DMS79 treated with DMSO at 0.1 percent for 48 hours (cell line): ENCODE measurements at regions not wholly inside any gene's neighbourhood (a gene's known extent, or its start where the extent isn't known, plus 50 kb on each side); places are given as distances from the start of the nearest gene placed in this dataset.

Experiments used
- DNase-seq: peaks from one replicate; lab custom pipeline; 2025; lab: John Stamatoyannopoulos, UW

DNA sequence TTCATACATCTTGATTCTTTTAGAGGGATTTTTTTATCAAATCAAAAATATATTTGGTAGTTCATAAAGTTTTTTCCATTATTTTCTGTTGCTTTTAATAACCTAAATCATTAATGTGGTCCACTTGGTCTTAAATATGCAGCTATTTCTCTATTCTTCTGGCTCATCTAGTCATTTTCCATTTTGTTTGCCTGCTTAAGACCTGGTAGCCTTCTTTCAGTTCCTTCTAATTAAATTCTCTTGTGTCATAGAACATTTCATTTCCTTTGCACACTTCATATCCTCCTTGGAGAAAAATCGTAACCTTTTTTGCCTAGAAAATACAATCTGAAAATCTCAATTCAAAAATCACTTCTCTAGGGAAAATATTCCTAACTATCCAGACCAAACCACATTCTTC is 387.0 kb downstream of the LRFN5 start:
- no peak for DNase-seq

DNA sequence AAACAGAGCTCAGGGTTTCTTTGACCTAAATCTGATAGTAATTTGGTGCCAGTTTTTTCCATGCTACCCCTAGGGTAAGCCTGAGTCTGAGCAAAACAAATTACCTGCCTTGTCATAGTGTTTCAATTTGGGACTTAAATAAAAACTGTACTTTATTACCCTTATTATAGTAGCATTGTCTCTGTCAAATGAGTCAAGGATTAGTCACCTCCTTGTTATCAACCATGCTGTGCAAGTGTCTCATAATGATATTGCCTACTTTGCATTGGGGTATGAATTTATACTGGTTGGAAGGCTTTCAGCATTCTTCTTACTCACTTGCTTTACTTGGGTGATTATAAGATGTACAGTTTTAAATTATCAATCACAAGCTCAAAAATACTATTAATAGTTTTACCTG is 380.0 kb downstream of the LRFN5 start:
- DNase-seq = no peak

DNA sequence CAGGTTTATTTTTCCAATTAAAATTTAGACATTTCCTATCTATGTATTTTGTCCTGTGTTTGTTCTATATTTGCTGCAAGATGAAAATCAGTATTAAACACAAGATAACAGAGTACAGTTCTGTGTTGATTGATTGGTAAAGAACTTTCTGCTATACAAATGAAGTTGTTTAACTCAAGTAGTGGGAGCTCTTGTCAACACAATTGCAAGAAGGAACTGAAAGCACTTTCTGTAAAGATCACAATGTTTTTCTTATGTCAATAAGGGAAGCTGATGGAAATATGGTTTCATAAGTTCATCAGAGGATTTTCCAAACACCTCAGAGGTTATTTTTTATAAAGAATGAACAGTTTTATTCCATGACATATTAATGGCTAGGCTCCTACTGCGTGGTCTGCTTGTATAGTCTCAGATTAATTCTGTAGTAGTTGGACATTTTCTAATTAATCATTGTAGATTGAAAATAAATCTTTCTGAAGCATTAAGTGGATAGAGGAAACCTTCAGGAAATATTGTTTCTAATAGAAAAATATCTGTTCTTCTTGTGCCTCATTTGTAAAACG is 379.5 kb downstream of the LRFN5 start:
- DNase-seq = no peak

DNA sequence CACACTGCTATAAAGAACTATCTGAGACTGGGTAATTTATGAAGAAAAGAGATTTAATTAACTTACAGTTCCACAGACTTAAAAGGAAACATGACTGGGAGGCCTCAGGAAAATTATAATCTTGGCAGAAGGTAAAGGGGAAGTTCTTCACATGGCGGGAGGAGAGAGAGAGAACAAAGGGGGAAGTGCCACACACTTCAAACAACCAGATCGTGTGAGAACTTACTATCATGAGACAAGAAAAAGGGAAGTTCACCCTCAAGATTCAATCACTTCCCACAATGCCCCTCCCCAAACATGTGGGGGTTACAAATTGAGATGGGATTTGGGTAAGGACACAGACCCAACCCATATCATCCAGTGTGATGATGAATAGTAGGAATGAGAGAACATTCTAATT is 366.5 kb downstream of the LRFN5 start:
- DNase-seq = no peak

- no peak for DNase-seq
These were observed 365.9 kb downstream of the LRFN5 start for GRCh38 chr14:41972531-41972930.

GRCh38 chr14:41960281-41960680 is 353.6 kb downstream of the LRFN5 start:
- DNase-seq = no peak

GRCh38 chr14:41957459-41957858 is 350.8 kb downstream of the LRFN5 start:
- no peak for DNase-seq
